ENCODE measurements at regions not wholly inside any gene's neighbourhood (a gene's known extent, or its start where the extent isn't known, plus 50 kb on each side); places are given as distances from the start of the nearest gene placed in this dataset.
"Not testable (repeated sequence)": the region's sequence is repeated elsewhere in the genome, so short reads cannot be mapped to it uniquely, and the experiment has no call there.

DNA sequence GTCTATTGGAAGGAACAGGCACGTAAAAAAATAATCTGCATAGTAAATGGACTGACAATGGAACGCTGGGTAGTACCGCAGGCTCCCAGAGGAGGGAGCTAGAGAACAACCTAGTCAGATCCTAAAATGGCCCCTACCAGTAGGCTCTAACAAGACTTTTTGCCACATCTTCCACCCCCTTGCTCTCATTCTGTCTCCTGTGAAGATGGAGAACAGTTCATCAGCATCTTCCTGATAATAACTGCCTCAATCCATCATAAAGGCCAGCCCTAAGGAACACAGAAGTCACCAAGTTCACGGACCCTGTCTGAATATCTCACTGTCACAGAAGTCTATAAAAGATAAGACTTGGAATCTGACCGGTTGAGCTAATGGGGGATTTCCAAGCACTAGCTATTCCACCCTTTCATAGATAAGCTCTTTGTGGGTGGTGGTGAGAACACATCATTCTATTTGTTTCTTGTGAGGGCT is 133.4 kb downstream of the SLC1A3 start:
- peak; percentile 79 to 94 for DNase-seq
- Histone ChIP-seq H3K36me3 (no peaks in the 10 kb centered on the region), H3K4me1 (peaks cover 27% of the 10 kb centered on the region), H3K4me3 (peak overlapping the region; percentile 50), H3K27me3 (no peaks in the 10 kb centered on the region), H3K9me3 (replicated peaks) (no peaks in the 10 kb centered on the region), H3K27ac (peak overlapping the region; percentile 75)

- H3K9me3 ChIP-seq (replicated peaks) = no peaks in the 10 kb centered on the region
- peaks cover 27% of the 10 kb centered on the region for H3K4me1 ChIP-seq
- peak overlapping the region; percentile 50 for H3K4me3 ChIP-seq
- peak overlapping the region; percentile 75 for H3K27ac ChIP-seq
- no peaks in the 10 kb centered on the region for H3K27me3 ChIP-seq
- DNase-seq = peak; percentile 80 to 87
- no peaks in the 10 kb centered on the region for H3K36me3 ChIP-seq
Observed at GRCh38 chr5:36740259-36740898, 134.0 kb downstream of the SLC1A3 start.

DNA sequence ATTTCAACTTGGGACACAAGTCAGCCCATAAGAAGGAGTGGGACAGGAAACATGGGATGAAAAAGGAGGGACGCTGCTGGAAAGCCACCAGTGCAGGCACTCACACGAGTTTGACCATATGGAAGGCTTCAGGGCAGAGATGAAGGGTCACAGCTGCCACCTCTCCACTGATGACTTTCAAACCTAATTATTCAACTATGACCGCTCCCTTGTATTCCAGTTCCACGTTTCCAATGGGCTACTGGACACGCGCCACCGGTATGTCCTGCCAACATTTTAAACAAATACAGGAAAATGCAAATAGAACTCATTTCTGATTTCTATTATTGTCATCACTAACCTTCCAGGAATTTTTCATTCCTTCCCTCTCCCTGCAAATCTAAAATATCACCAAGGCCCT is 134.7 kb downstream of the SLC1A3 start:
- H3K27me3 ChIP-seq = no peaks in the 10 kb centered on the region
- no peaks in the 10 kb centered on the region for H3K36me3 ChIP-seq
- no peak overlapping the region for H3K4me3 ChIP-seq
- H3K4me1 ChIP-seq = peaks cover 27% of the 10 kb centered on the region
- H3K9me3 ChIP-seq (replicated peaks) = no peaks in the 10 kb centered on the region
- H3K27ac ChIP-seq = no peak overlapping the region
- no peak for DNase-seq

GRCh38 chr5:36743891-36744772 is 132.4 kb upstream of the NIPBL start:
- H3K4me3 ChIP-seq = peak overlapping the region; percentile 60
- H3K27me3 ChIP-seq = no peaks in the 10 kb centered on the region
- no peak overlapping the region for H3K27ac ChIP-seq
- H3K36me3 ChIP-seq = no peaks in the 10 kb centered on the region
- no peaks in the 10 kb centered on the region for H3K9me3 ChIP-seq (replicated peaks)
- peak; percentile 83 to 92 for DNase-seq
- H3K4me1 ChIP-seq = peaks cover 27% of the 10 kb centered on the region

DNA sequence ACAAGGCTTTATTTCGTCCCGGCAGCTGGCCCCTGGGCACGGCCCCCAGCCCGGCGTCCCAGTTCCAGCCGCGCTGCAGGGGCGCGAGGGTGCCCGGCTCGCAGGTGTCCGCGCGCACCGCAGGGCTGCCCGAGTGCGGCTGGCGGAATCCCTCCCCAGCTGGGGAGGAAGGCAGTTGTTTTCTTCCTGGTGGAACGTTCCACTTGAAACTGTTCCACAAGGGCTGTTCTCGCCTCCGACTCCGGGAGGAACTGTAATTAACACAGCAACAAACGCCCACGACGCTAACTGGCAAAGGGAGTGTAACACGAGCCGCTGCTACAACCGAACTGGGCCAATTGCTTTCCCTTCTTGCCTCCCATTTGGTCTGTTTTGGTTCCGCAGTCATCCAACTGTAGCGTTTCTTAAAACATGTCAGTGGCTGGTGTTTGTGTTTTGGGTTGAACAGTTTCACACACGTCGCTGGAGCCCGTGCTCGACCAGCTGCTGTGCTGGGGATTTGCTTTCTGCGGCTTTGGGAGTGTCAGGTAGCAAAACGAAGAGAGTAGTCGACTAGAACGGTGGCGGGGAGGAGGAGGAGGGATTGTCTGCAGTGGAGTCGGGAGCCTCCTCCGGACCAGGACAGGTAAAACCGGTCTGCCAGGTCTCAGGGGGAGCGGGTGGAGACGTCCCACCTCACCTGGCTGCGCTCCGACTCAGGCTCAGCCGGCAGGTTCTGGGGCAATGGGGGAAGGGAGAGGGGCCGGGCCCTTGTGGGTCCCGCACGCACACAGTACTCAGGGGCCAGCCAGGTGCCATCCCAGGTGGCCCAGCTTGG is 131.6 kb upstream of the NIPBL start:
- no peak overlapping the region for H3K27ac ChIP-seq
- H3K4me3 ChIP-seq = peak overlapping the region; percentile 60
- H3K27me3 ChIP-seq = no peaks in the 10 kb centered on the region
- no peaks in the 10 kb centered on the region for H3K9me3 ChIP-seq (replicated peaks)
- H3K36me3 ChIP-seq = no peaks in the 10 kb centered on the region
- peaks cover 24% of the 10 kb centered on the region for H3K4me1 ChIP-seq
- peak; percentile 49 to 74 for DNase-seq

DNA sequence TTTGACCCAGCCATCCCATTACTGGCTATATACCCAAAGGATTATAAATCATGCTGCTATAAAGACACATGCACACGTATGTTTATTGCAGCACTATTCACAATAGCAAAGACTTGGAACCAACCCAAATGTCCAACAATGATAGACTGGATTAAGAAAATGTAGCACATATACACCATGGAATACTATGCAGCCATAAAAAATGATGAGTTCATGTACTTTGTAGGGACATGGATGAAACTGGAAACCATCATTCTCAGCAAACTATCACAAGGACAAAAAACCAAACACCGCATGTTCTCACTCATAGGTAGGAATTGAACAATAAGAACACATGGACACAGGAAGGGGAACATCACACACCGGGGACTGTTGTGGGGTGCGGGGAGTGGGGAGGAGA is 128.8 kb upstream of the NIPBL start:
- H3K4me3 ChIP-seq; H3K36me3 ChIP-seq; H3K4me1 ChIP-seq; DNase-seq; H3K27me3 ChIP-seq; H3K27ac ChIP-seq; H3K9me3 ChIP-seq (replicated peaks): not testable (repeated sequence)

DNA sequence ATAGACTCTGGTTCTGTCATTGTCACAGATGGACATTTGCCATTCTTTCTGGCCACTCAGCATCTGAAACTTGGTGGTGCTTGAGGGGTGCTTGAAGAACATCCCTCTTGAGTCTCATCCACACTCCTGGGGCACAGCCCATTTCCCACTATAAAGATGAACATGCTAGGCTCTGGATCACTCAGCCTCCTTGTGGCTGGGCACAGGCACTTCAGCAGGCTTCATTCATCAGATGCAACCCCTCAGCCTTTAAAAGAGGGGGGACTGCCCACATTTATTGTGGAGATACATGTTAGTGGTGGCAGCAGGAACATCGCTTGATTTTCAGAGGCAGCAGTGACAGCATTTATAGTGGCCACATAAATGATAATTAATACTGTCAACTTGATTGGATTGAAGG is 124.7 kb upstream of the NIPBL start:
- H3K9me3 ChIP-seq (replicated peaks) = no peaks in the 10 kb centered on the region
- H3K27ac ChIP-seq = no peak overlapping the region
- H3K4me3 ChIP-seq = no peak overlapping the region
- H3K36me3 ChIP-seq = no peaks in the 10 kb centered on the region
- no peak for DNase-seq
- 0 out of 2 replicates have a peak, but pooled peaks cover 4% of the 10 kb centered on the region for H3K27me3 ChIP-seq
- H3K4me1 ChIP-seq = no peaks in the 10 kb centered on the region

DNA sequence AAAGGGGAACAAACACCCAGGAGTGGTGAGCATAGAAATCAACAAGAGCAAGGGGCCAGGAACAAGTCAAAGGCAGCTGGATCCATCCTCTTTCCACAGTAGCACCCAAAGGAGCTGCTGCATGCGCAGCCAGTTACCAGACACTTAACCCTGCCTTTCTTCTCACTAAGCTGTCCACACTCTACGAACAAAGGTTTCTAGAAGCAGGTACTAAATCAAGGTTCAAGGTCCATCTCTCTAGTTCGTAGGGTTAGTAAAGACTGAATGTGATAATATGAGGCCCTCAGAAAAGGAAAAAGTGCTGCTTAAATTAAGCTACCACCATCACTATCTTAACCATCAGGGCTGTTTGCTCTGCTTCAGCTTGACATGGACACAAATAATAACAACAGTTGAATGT is 121.2 kb upstream of the NIPBL start:
- Histone ChIP-seq H3K4me1 (no peaks in the 10 kb centered on the region), H3K9me3 (replicated peaks) (no peaks in the 10 kb centered on the region), H3K36me3 (no peaks in the 10 kb centered on the region), H3K4me3 (no peak overlapping the region), H3K27ac (no peak overlapping the region), H3K27me3 (0 out of 2 replicates have a peak, but pooled peaks cover 4% of the 10 kb centered on the region)
- DNase-seq = no peak

DNA sequence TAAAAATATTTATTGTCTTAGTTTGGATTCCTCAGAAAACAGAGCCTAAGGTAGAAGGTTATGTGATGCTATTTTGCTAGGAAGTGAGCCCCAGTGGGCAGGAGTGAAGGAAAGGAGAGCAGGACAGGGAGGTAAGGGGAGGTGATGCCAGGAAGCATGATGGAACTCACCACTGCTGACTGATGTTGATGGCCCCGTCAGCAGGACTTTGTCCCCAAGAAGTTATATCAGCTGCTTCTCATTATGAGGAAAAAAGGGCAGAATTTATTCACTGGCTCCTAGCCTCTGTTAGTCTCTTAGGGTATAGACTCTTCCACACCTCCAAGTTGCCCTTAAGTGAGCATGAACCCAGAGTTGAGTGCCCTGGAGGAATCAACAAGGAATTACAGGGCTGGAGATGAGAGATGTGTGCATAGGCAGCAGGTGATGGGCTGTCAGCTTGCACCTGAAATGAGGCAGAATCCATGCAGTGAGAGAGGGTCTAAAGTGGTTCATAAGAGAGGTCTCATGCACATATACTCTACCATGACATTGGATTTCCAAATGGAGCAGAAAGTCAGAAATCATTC is 120.6 kb upstream of the NIPBL start:
- 0 out of 2 replicates have a peak, but pooled peaks cover 4% of the 10 kb centered on the region for H3K27me3 ChIP-seq
- H3K9me3 ChIP-seq (replicated peaks) = no peaks in the 10 kb centered on the region
- DNase-seq = no peak
- H3K4me3 ChIP-seq = no peak overlapping the region
- no peaks in the 10 kb centered on the region for H3K4me1 ChIP-seq
- no peaks in the 10 kb centered on the region for H3K36me3 ChIP-seq
- H3K27ac ChIP-seq = no peak overlapping the region

GRCh38 chr5:36756848-36757247 is 119.7 kb upstream of the NIPBL start:
- Histone ChIP-seq H3K36me3 (no peaks in the 10 kb centered on the region), H3K4me1 (no peaks in the 10 kb centered on the region), H3K27me3 (0 out of 2 replicates have a peak, but pooled peaks cover 4% of the 10 kb centered on the region), H3K4me3 (no peak overlapping the region), H3K9me3 (replicated peaks) (no peaks in the 10 kb centered on the region), H3K27ac (no peak overlapping the region)
- no peak for DNase-seq

DNA sequence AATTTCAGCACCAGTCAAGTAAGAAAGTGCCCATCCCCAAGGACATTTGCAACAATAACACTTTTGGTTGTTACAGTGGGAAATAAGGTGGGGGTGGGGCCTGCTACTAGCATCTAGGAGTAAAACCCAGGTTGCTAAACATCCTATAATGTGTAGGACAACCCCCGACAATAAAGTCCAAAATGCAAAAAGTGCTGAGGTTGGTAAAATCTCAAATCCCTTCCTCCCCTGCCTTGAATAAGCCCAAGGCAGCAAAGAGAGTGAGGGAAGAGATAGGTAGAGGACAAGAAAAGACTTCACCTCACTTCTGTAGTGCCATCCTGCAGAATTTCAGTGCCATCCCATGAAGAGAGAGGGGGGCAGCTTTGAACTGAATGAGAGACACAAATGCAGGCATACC is 117.5 kb upstream of the NIPBL start:
- Histone ChIP-seq H3K27ac (no peak overlapping the region), H3K36me3 (no peaks in the 10 kb centered on the region), H3K4me1 (no peaks in the 10 kb centered on the region), H3K27me3 (0 out of 2 replicates have a peak, but pooled peaks cover under 1% of the 10 kb centered on the region), H3K9me3 (replicated peaks) (no peaks in the 10 kb centered on the region), H3K4me3 (no peak overlapping the region)
- no peak for DNase-seq

DNA sequence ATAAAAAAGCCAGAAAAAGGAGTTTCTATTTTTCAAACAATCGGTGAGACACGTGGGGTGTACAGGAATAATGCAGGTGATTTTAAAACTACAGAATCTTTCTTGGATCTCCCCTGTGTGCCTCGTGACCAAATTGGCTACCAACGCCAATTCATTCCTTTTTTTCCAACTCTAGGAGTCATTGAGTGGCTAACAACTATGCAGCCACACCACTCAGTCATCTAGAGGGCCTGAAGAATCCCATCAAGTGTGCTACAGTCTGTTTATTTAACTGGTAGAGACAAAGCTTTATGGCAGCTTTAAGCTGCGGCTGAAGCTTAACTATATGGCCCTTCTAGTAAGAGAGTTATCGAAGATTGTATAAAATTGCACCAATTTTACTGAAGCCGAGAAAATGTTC is 113.1 kb upstream of the NIPBL start:
- no peaks in the 10 kb centered on the region for H3K36me3 ChIP-seq
- DNase-seq = no peak
- no peak overlapping the region for H3K4me3 ChIP-seq
- H3K27me3 ChIP-seq = no peaks in the 10 kb centered on the region
- H3K27ac ChIP-seq = no peak overlapping the region
- H3K9me3 ChIP-seq (replicated peaks) = no peaks in the 10 kb centered on the region
- no peaks in the 10 kb centered on the region for H3K4me1 ChIP-seq

DNA sequence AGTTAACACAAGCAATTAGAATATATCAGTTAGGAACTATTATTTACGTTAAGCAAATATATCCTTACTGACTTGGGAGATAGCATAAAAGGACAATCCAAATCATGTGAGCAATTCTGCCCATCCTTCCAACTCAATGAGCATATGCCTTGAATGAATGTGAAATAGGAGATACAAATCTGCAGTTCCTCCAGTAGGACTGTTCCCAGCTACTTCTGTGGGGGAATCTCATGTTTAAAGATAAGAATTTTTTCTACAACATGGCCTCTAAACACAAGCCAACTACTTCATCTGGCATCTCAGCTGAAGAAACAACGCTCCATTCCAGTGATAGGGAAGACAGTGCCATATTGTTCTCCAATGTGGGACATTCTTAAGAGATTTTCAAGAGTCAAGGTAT is 110.7 kb upstream of the NIPBL start:
- no peaks in the 10 kb centered on the region for H3K9me3 ChIP-seq (replicated peaks)
- H3K27ac ChIP-seq = no peak overlapping the region
- H3K4me3 ChIP-seq = no peak overlapping the region
- no peaks in the 10 kb centered on the region for H3K27me3 ChIP-seq
- H3K36me3 ChIP-seq = no peaks in the 10 kb centered on the region
- H3K4me1 ChIP-seq = no peaks in the 10 kb centered on the region
- DNase-seq = no peak

DNA sequence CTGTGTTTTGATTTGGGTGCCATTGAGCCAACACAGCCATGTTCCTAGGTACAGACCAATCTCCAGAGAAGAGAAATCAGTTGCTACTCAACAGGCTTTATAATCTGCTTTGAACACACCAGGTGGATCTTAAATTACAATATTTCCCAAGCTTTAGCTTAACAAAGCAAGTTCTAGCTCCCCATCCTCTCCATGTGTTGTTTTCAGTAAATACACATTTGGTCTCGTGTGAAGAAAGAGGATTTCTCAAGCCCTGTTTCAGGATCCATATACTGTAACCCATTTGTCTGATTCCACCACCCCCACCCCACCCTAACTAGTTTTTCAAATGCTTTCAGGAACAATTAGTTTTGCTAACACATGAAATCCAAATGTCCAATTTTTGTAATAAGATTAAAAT is 109.6 kb upstream of the NIPBL start:
- no peaks in the 10 kb centered on the region for H3K9me3 ChIP-seq (replicated peaks)
- no peak overlapping the region for H3K4me3 ChIP-seq
- H3K36me3 ChIP-seq = no peaks in the 10 kb centered on the region
- no peaks in the 10 kb centered on the region for H3K4me1 ChIP-seq
- no peak for DNase-seq
- no peaks in the 10 kb centered on the region for H3K27me3 ChIP-seq
- H3K27ac ChIP-seq = no peak overlapping the region
